OCI-LY3 (cell line): ENCODE measurements at regions not wholly inside any gene's neighbourhood (a gene's known extent, or its start where the extent isn't known, plus 50 kb on each side); places are given as distances from the start of the nearest gene placed in this dataset.
"Not testable (repeated sequence)": the region's sequence is repeated elsewhere in the genome, so short reads cannot be mapped to it uniquely, and the experiment has no call there.

Experiments used
- CTCF ChIP-seq: fragments of 200-600, 300-600 bp; sonication (generic); IDR thresholded peaks from 2 replicates; pipeline ENCODE4 v1.5.1; 2014; ENCODE audit warnings: antibody characterized with exemption, low read length, low read depth
- EZH2phosphoT487 ChIP-seq: fragments of 200-600 bp; shearing (Covaris generic); IDR thresholded peaks from 2 replicates; pipeline ENCODE4 v1.6.1; 2018; ENCODE audit warnings: antibody characterized with exemption, mixed run types, low read depth

- not testable (repeated sequence) for TF ChIP-seq CTCF, EZH2phosphoT487
Measured at GRCh38 chr21:13892146-13892751, 282.7 kb downstream of the POTED start.
